ENCODE measurements at regions not wholly inside any gene's neighbourhood (a gene's known extent, or its start where the extent isn't known, plus 50 kb on each side); places are given as distances from the start of the nearest gene placed in this dataset.

- Histone ChIP-seq H3K4me2 (no peak overlapping the region), H3K4me3 (no peak overlapping the region), H3K36me3 (no peaks in the 10 kb centered on the region), H3K9me3 (replicated peaks in 1 of 11) (peaks cover 0 to 5% (median 2%) of the 10 kb centered on the region in 11 experiments; a peak in 4 of 22 replicates), H3K27me3 (no peaks in the 10 kb centered on the region), H3K9ac (no peak overlapping the region), H3K4me1 (no peaks in the 10 kb centered on the region), H3K27ac (no peak overlapping the region), H4K20me1 (no peaks in the 10 kb centered on the region)
- TF ChIP-seq Cebpa-rat (IDR thresholded peaks at IDR 0.05), result no peak
Measured at GRCh38 chr13:109301726-109302125, 484.7 kb downstream of the IRS2 start.

GRCh38 chr13:109301276-109301675 lies 485.1 kb downstream of the IRS2 start:
- Histone ChIP-seq H4K20me1 (no peaks in the 10 kb centered on the region), H3K9me3 (replicated peaks in 1 of 11) (peaks cover under 1 to 10% (median 5%) of the 10 kb centered on the region in 11 experiments; a peak in 15 of 22 replicates), H3K4me3 (no peak overlapping the region), H3K27ac (no peak overlapping the region), H3K4me2 (no peak overlapping the region), H3K4me1 (no peaks in the 10 kb centered on the region), H3K36me3 (no peaks in the 10 kb centered on the region), H3K9ac (no peak overlapping the region), H3K27me3 (no peaks in the 10 kb centered on the region)
- no peak for TF ChIP-seq Cebpa-rat (IDR thresholded peaks at IDR 0.05)

GRCh38 chr13:109297628-109298027 lies 488.8 kb downstream of the IRS2 start:
- H3K4me2 ChIP-seq, result no peak overlapping the region
- no peak overlapping the region for H3K9ac ChIP-seq
- no peak for TF ChIP-seq Cebpa-rat (IDR thresholded peaks at IDR 0.05)
- no peak overlapping the region for H3K4me3 ChIP-seq
- peaks cover 23 to 45% (median 39%) of the 10 kb centered on the region in 11 experiments for H3K9me3 ChIP-seq (replicated peaks in 1 of 11)
- H3K36me3 ChIP-seq, result peaks cover 0 to 10% (median 0%) of the 10 kb centered on the region in 11 experiments; a peak in 1 of 22 replicates
- H4K20me1 ChIP-seq, result no peaks in the 10 kb centered on the region
- no peaks in the 10 kb centered on the region for H3K27me3 ChIP-seq
- no peak overlapping the region for H3K27ac ChIP-seq
- H3K4me1 ChIP-seq, result no peaks in the 10 kb centered on the region

- Histone ChIP-seq H3K9ac (no peak overlapping the region), H4K20me1 (no peaks in the 10 kb centered on the region), H3K4me3 (no peak overlapping the region), H3K36me3 (peaks cover 0 to 10% (median 0%) of the 10 kb centered on the region in 11 experiments; a peak in 1 of 22 replicates), H3K4me2 (no peak overlapping the region), H3K9me3 (replicated peaks in 1 of 11) (peaks cover 23 to 50% (median 39%) of the 10 kb centered on the region in 11 experiments), H3K27me3 (no peaks in the 10 kb centered on the region), H3K27ac (no peak overlapping the region), H3K4me1 (peaks cover 0 to 36% (median 20%) of the 10 kb centered on the region in 10 experiments; a peak in 15 of 20 replicates)
- TF ChIP-seq Cebpa-rat (IDR thresholded peaks at IDR 0.05), result no peak
Measured at GRCh38 chr13:109293166-109293565, 493.2 kb downstream of the IRS2 start.

- Histone ChIP-seq H3K36me3 (no peaks in the 10 kb centered on the region), H3K4me3 (no peak overlapping the region), H3K4me2 (0 out of 22 replicates have a peak overlapping the region, but pooled peaks of 1 of the 11 experiments have one; percentile 12), H3K9me3 (replicated peaks in 1 of 11) (peaks cover 0 to 12% (median 5%) of the 10 kb centered on the region in 11 experiments; a peak in 8 of 22 replicates), H3K27ac (no peak overlapping the region), H3K9ac (no peak overlapping the region), H4K20me1 (no peaks in the 10 kb centered on the region), H3K4me1 (peaks cover 0 to 40% (median 20%) of the 10 kb centered on the region in 10 experiments; a peak in 15 of 20 replicates), H3K27me3 (no peaks in the 10 kb centered on the region)
- no peak for TF ChIP-seq Cebpa-rat (IDR thresholded peaks at IDR 0.05)
Measured at GRCh38 chr13:109288151-109288709, 498.2 kb downstream of the IRS2 start.

GRCh38 chr13:109287553-109287952 lies 498.8 kb downstream of the IRS2 start:
- H3K4me1 ChIP-seq, result peaks cover 0 to 40% (median 20%) of the 10 kb centered on the region in 10 experiments; a peak in 15 of 20 replicates
- H4K20me1 ChIP-seq, result no peaks in the 10 kb centered on the region
- no peak overlapping the region for H3K4me3 ChIP-seq
- H3K36me3 ChIP-seq, result no peaks in the 10 kb centered on the region
- no peak overlapping the region for H3K4me2 ChIP-seq
- H3K27ac ChIP-seq, result no peak overlapping the region
- H3K9ac ChIP-seq, result no peak overlapping the region
- peaks cover 0 to 6% (median 0%) of the 10 kb centered on the region in 11 experiments; a peak in 2 of 22 replicates for H3K9me3 ChIP-seq (replicated peaks in 1 of 11)
- TF ChIP-seq Cebpa-rat (IDR thresholded peaks at IDR 0.05), result no peak
- H3K27me3 ChIP-seq, result no peaks in the 10 kb centered on the region

GRCh38 chr13:109285586-109285985 lies 500.8 kb downstream of the IRS2 start:
- H4K20me1 ChIP-seq, result no peaks in the 10 kb centered on the region
- H3K4me3 ChIP-seq, result no peak overlapping the region
- H3K4me1 ChIP-seq, result peaks cover 0 to 22% (median 6%) of the 10 kb centered on the region in 10 experiments; a peak in 14 of 20 replicates
- no peaks in the 10 kb centered on the region for H3K9me3 ChIP-seq (replicated peaks in 1 of 11)
- no peak overlapping the region for H3K9ac ChIP-seq
- TF ChIP-seq Cebpa-rat (IDR thresholded peaks at IDR 0.05), result peak in 2 of 11 experiments; percentile 26 to 41; a peak in 2 of 22 replicates
- H3K4me2 ChIP-seq, result no peak overlapping the region
- H3K36me3 ChIP-seq, result no peaks in the 10 kb centered on the region
- H3K27ac ChIP-seq, result no peak overlapping the region
- H3K27me3 ChIP-seq, result no peaks in the 10 kb centered on the region

GRCh38 chr13:109281903-109282635 lies 504.3 kb downstream of the IRS2 start:
- H3K9ac ChIP-seq, result no peak overlapping the region
- H4K20me1 ChIP-seq, result no peaks in the 10 kb centered on the region
- no peak overlapping the region for H3K27ac ChIP-seq
- H3K27me3 ChIP-seq, result no peaks in the 10 kb centered on the region
- H3K4me3 ChIP-seq, result no peak overlapping the region
- H3K4me2 ChIP-seq, result no peak overlapping the region
- TF ChIP-seq Cebpa-rat (IDR thresholded peaks at IDR 0.05), result no peak
- no peaks in the 10 kb centered on the region for H3K36me3 ChIP-seq
- H3K4me1 ChIP-seq, result no peaks in the 10 kb centered on the region
- no peaks in the 10 kb centered on the region; a peak in 1 of 22 replicates for H3K9me3 ChIP-seq (replicated peaks in 1 of 11)

- no peaks in the 10 kb centered on the region for H3K27me3 ChIP-seq
- TF ChIP-seq Cebpa-rat (IDR thresholded peaks at IDR 0.05), result no peak
- no peaks in the 10 kb centered on the region; a peak in 1 of 22 replicates for H3K9me3 ChIP-seq (replicated peaks in 1 of 11)
- H3K9ac ChIP-seq, result no peak overlapping the region
- H3K4me1 ChIP-seq, result no peaks in the 10 kb centered on the region
- H3K36me3 ChIP-seq, result no peaks in the 10 kb centered on the region
- H4K20me1 ChIP-seq, result no peaks in the 10 kb centered on the region
- no peak overlapping the region for H3K27ac ChIP-seq
- H3K4me2 ChIP-seq, result no peak overlapping the region
- H3K4me3 ChIP-seq, result no peak overlapping the region
Measured at GRCh38 chr13:109281017-109281902, 505.1 kb downstream of the IRS2 start.

Measured in BLaER1 treated with 17β-estradiol and CSF1 and Interleukin-3, amounts not matched to agents 10 nM and 100 nM (cell line).